GM12878 (cell line): ENCODE measurements at regions not wholly inside any gene's neighbourhood (a gene's known extent, or its start where the extent isn't known, plus 50 kb on each side); places are given as distances from the start of the nearest gene placed in this dataset.

Experiments used
- ATAC-seq: fragments of 200-7000 bp; cut with Tn5 transposase; 3 replicates; pipeline ENCODE4 v1.9.1; 2020; ENCODE audit warnings: mild to moderate bottlenecking, moderate library complexity
- BruUV-seq: library from RNA; stranded (reverse); fragments of 400-500 nt; replicated peaks from 2 replicates; lab custom pipeline; 2021; lab: Mats Ljungman, UMichigan
- CTCF ChIA-PET: fragments of 300-600 bp; sonication (Branson Sonifier 250); formaldehyde crosslinking; extraction: SDS; loops from one replicate; lab custom pipeline; 2021; ENCODE audit warnings: inconsistent platforms; lab: Yijun Ruan, JAX
- POLR2A ChIA-PET: fragments of 350-600 bp; formaldehyde crosslinking; extraction: SDS; loops from one replicate; lab custom pipeline; 2021; ENCODE audit warnings: inconsistent platforms; lab: Charles Lee
- RAD21 ChIA-PET: fragments of 300-600 bp; sonication (Branson Sonifier 250); formaldehyde crosslinking; loops from one replicate; lab custom pipeline; 2023; ENCODE audit warnings: antibody characterized with exemption; ENCODE audit not compliant: unreplicated experiment; lab: Charles Lee
- SMC1A ChIA-PET: fragments of 300-600 bp; sonication (Branson Sonifier 250); formaldehyde crosslinking; loops from one replicate; lab custom pipeline; 2023; ENCODE audit not compliant: unreplicated experiment, uncharacterized antibody; lab: Charles Lee
- DNase-seq: peaks from one replicate; pipeline ENCODE4 v3.0.0-alpha.2; 2011; ENCODE audit warnings: low read depth, low spot score
- FAIRE-seq: peaks from 3 replicates; lab custom pipeline; 2011; peaks lifted over from hg19 to GRCh38; lab: Jason Lieb, UNC
- H2AFZ ChIP-seq: 2 replicates; pipeline ENCODE4 v1.6.0; 2011; ENCODE audit warnings: low read depth, low read length, control low read depth; ENCODE audit not compliant: control insufficient read depth
- H3K27ac ChIP-seq: 2 replicates; pipeline ENCODE4 v1.5.1; 2011; ENCODE audit warnings: control low read depth; ENCODE audit not compliant: control insufficient read depth, insufficient read depth
- H3K27me3 ChIP-seq, 2 experiments: replicated peaks in 1 of 2; 2 replicates each; pipeline versions ENCODE4 v1.6.0 to v1.6.1; 2011; ENCODE audit warnings: low read length in 1 of 2; ENCODE audit not compliant: control insufficient read depth in 2 of 2, insufficient read depth in 2 of 2
- H3K36me3 ChIP-seq, 2 experiments: 2 replicates each; pipeline ENCODE4 v1.5.1; 2011; ENCODE audit warnings: low read length in 1 of 2; ENCODE audit not compliant: control insufficient read depth in 2 of 2, insufficient read depth in 2 of 2
- H3K4me1 ChIP-seq: 2 replicates; pipeline ENCODE4 v1.6.1; 2011; ENCODE audit warnings: mild to moderate bottlenecking, low read length, moderate library complexity, mixed read lengths; ENCODE audit not compliant: control insufficient read depth, insufficient read depth
- H3K4me2 ChIP-seq: 2 replicates; pipeline ENCODE4 v1.6.0; 2011; ENCODE audit warnings: control low read depth; ENCODE audit not compliant: control insufficient read depth, insufficient read depth
- H3K4me3 ChIP-seq: fragments of 200-600 bp; sonication (generic); 2 replicates; pipeline ENCODE4 v1.5.1; 2016
- H3K79me2 ChIP-seq: 2 replicates; pipeline ENCODE4 v1.6.0; 2011; ENCODE audit warnings: low read length; ENCODE audit not compliant: control insufficient read depth, insufficient read depth
- H3K9ac ChIP-seq: 2 replicates; pipeline ENCODE4 v1.8.0; 2011; ENCODE audit warnings: low read length, control low read depth, mixed read lengths; ENCODE audit not compliant: control insufficient read depth, insufficient read depth
- H3K9me3 ChIP-seq: replicated peaks from 3 replicates; pipeline ENCODE4 v1.5.1; 2011; ENCODE audit warnings: mild to moderate bottlenecking, low read length; ENCODE audit not compliant: control insufficient read depth, insufficient read depth
- H4K20me1 ChIP-seq: 2 replicates; pipeline ENCODE4 v1.6.0; 2011; ENCODE audit not compliant: control insufficient read depth, insufficient read depth
- CHD1 ChIP-seq: IDR thresholded peaks from 2 replicates; pipeline ENCODE4 v1.6.1; 2012; ENCODE audit warnings: low read depth, low read length, improper control_type of control experiment
- EGR1 ChIP-seq, 2 experiments: IDR thresholded peaks; 1 replicate in 1 of 2; 2 replicates in 1 of 2; pipeline ENCODE4 v1.6.1; 2011 to 2012; ENCODE audit warnings: low read depth in 2 of 2, low read length in 2 of 2, borderline replicate concordance in 1 of 2, mild to moderate bottlenecking in 1 of 2, moderate library complexity in 1 of 2
- EP300 ChIP-seq, 2 experiments: fragments of 150-350 bp in 1 of 2; IDR thresholded peaks; 2 replicates each; pipeline ENCODE4 v1.6.1; 2011 to 2012; ENCODE audit warnings: low read depth in 2 of 2, low read length in 2 of 2, borderline replicate concordance in 1 of 2, improper control_type of control experiment in 1 of 2, inconsistent platforms in 1 of 2; ENCODE audit not compliant: control insufficient read depth in 1 of 2
- FOS ChIP-seq: IDR thresholded peaks from 3 replicates; pipeline ENCODE4 v1.6.1; 2011; ENCODE audit warnings: borderline replicate concordance; ENCODE audit not compliant: insufficient read length; ENCODE audit errors: extremely low read depth
- FOXK2 ChIP-seq: fragments of 450-650 bp; IDR thresholded peaks from 2 replicates; pipeline ENCODE4 v1.6.1; 2017; ENCODE audit warnings: mild to moderate bottlenecking, moderate library complexity
- JUND ChIP-seq: IDR thresholded peaks from 2 replicates; pipeline ENCODE4 v1.6.1; 2012; ENCODE audit warnings: low read depth, mild to moderate bottlenecking, low read length, improper control_type of control experiment, moderate library complexity
- KLF5 ChIP-seq: fragments of 450-650 bp; IDR thresholded peaks from 2 replicates; pipeline ENCODE4 v1.6.1; 2014; ENCODE audit warnings: mild to moderate bottlenecking; ENCODE audit not compliant: partially characterized antibody
- MYC ChIP-seq: IDR thresholded peaks from 2 replicates; pipeline ENCODE4 v1.6.1; 2011; ENCODE audit warnings: mild to moderate bottlenecking, low read length, moderate library complexity, inconsistent platforms; ENCODE audit not compliant: insufficient read depth, insufficient replicate concordance, insufficient read length, severe bottlenecking
- PAX5 ChIP-seq: IDR thresholded peaks from 2 replicates; pipeline ENCODE4 v1.6.1; 2011; ENCODE audit warnings: low read depth, low read length, borderline replicate concordance
- PML ChIP-seq: IDR thresholded peaks from 2 replicates; pipeline ENCODE4 v1.6.1; 2012; ENCODE audit warnings: low read length, inconsistent platforms
- POLR2A ChIP-seq: IDR thresholded peaks from 2 replicates; pipeline ENCODE4 v1.6.1; 2011; ENCODE audit warnings: low read depth, mild to moderate bottlenecking, low read length
- PRDM15 ChIP-seq: fragments of 450-650 bp; formaldehyde crosslinking; IDR thresholded peaks from 2 replicates; pipeline ENCODE4 v1.4.0; 2020; ENCODE audit warnings: mild to moderate bottlenecking, moderate library complexity
- SMAD5 ChIP-seq: IDR thresholded peaks from 2 replicates; pipeline ENCODE4 v1.6.1; 2016; ENCODE audit warnings: antibody characterized with exemption, low read depth
- TAF1 ChIP-seq: IDR thresholded peaks from 2 replicates; pipeline ENCODE4 v1.6.1; 2011; ENCODE audit warnings: mild to moderate bottlenecking, low read depth, low read length, borderline replicate concordance
- TARDBP ChIP-seq: IDR thresholded peaks from 2 replicates; pipeline ENCODE4 v1.6.1; 2016; ENCODE audit warnings: borderline replicate concordance
- TCF12 ChIP-seq: IDR thresholded peaks from 2 replicates; pipeline ENCODE4 v1.6.1; 2011; ENCODE audit warnings: low read depth, mild to moderate bottlenecking, low read length
- ZNF687 ChIP-seq: fragments of 450-650 bp; IDR thresholded peaks from 2 replicates; pipeline ENCODE4 v1.6.1; 2017; ENCODE audit warnings: mild to moderate bottlenecking, moderate library complexity
- ZSCAN29 ChIP-seq: fragments of 450-650 bp; IDR thresholded peaks from 2 replicates; pipeline ENCODE4 v1.6.1; 2017; ENCODE audit warnings: mild to moderate bottlenecking, moderate library complexity
- WGBS: methylation state at CpG from one replicate; pipeline ENCODE4 v1.1.6; 2016; ENCODE audit warnings: low lambda C conversion rate; ENCODE audit not compliant: insufficient replicate concordance, insufficient coverage; ENCODE audit errors: missing lambda C conversion rate; 5-methylcytosine and 5-hydroxymethylcytosine counted together
- in situ Hi-C: fragments of 300-500 bp; cut with MboI; formaldehyde crosslinking; loops from 9 replicates; pipeline ENCODE4 v1.14.3; 2018; ENCODE audit warnings: mixed read lengths
- intact Hi-C: fragments of 100-400 bp; cut with micrococcal nuclease; formaldehyde crosslinking; loops from one replicate; pipeline ENCODE4 v1.14.2; 2022; ENCODE audit not compliant: unreplicated experiment

GRCh38 chr22:49574881-49575702, 252.6 kb downstream of the BRD1 start:
- 70% methylated on average over 27 of the region's 31 CpGs for WGBS
- H3K27me3 ChIP-seq = no peaks in the 10 kb centered on the region
- H4K20me1 ChIP-seq = no peaks in the 10 kb centered on the region
- SMC1A ChIA-PET = no interaction called here
- no peak overlapping the region for H3K27ac ChIP-seq
- no peak for DNase-seq
- no peak overlapping the region for H3K4me2 ChIP-seq
- intact Hi-C loops = no loop called here
- no peaks in the 10 kb centered on the region; a peak in 1 of 4 replicates for H3K36me3 ChIP-seq
- in situ Hi-C loops = no loop called here
- H3K4me3 ChIP-seq = no peak overlapping the region
- BruUV-seq = no TSS peak
- RAD21 ChIA-PET = no interaction called here
- no peaks in the 10 kb centered on the region; the same call in 2 of the 3 replicates for H3K9me3 ChIP-seq
- H3K9ac ChIP-seq = no peak overlapping the region
- no peak for ATAC-seq
- no peak overlapping the region for H2AFZ ChIP-seq
- CTCF ChIA-PET = no interaction called here
- FAIRE-seq = no peak
- no peaks in the 10 kb centered on the region for H3K79me2 ChIP-seq
- POLR2A ChIA-PET = no interaction called here
- no peaks in the 10 kb centered on the region for H3K4me1 ChIP-seq
- no peak for TF ChIP-seq FOXK2
- TF ChIP-seq SMAD5 = no peak
- TF ChIP-seq MYC = no peak
- no peak for TF ChIP-seq EGR1 (IDR thresholded peaks at IDR 0.05; ENCODE audit: borderline replicate concordance in 1 of 2, low read depth in 2 of 2, low read length in 2 of 2)
- no peak for TF ChIP-seq JUND
- no peak for TF ChIP-seq PAX5
- no peak for TF ChIP-seq TAF1
- TF ChIP-seq TCF12 = no peak
- no peak for TF ChIP-seq ZSCAN29
- no peak for TF ChIP-seq FOS
- no peak for TF ChIP-seq CHD1
- no peak for TF ChIP-seq ZNF687
- no peak for TF ChIP-seq EP300 (IDR thresholded peaks at IDR 0.05; ENCODE audit: borderline replicate concordance in 1 of 2, control insufficient read depth in 1 of 2, low read depth in 2 of 2, low read length in 2 of 2)
- no peak for TF ChIP-seq POLR2A
- no peak for TF ChIP-seq PRDM15
- no peak for TF ChIP-seq TARDBP
- TF ChIP-seq PML = no peak
- no peak for TF ChIP-seq KLF5
